ENCODE measurements at regions not wholly inside any gene's neighbourhood (a gene's known extent, or its start where the extent isn't known, plus 50 kb on each side); places are given as distances from the start of the nearest gene placed in this dataset.

GRCh38 chr9:75658301-75658905 lies 232.1 kb upstream of the PCSK5 start:
- TF ChIP-seq POLR2AphosphoS5 (IDR thresholded peaks at IDR 0.05; ENCODE audit: low read depth, low read length), result no peak
- TF ChIP-seq ELF1 (IDR thresholded peaks at IDR 0.05), result no peak
- TF ChIP-seq YY1 (IDR thresholded peaks at IDR 0.05; ENCODE audit: low read depth), result no peak
